Neural crest cell (in vitro differentiated cells): ENCODE measurements at regions not wholly inside any gene's neighbourhood (a gene's known extent, or its start where the extent isn't known, plus 50 kb on each side); places are given as distances from the start of the nearest gene placed in this dataset.

Source experiments
- DNase-seq: peaks from one replicate; pipeline ENCODE4 v3.0.0; 2021; ENCODE audit warnings: low read depth, mixed read lengths, low spot score
- H3K27ac Mint-ChIP-seq: one replicate; pipeline ENCODE4 v1.8.0; 2021; ENCODE audit warnings: mild to moderate bottlenecking, mixed read lengths; ENCODE audit not compliant: unreplicated experiment
- H3K27me3 Mint-ChIP-seq: 2 replicates; pipeline ENCODE4 v1.8.0; 2021; ENCODE audit warnings: low read depth, mild to moderate bottlenecking, mixed read lengths
- H3K36me3 Mint-ChIP-seq: 2 replicates; pipeline ENCODE4 v1.8.0; 2021; ENCODE audit warnings: low read depth, mild to moderate bottlenecking, mixed read lengths
- H3K4me1 Mint-ChIP-seq: 2 replicates; pipeline ENCODE4 v1.8.0; 2021; ENCODE audit warnings: mixed read lengths
- H3K4me3 Mint-ChIP-seq: one replicate; pipeline ENCODE4 v1.8.0; 2021; ENCODE audit warnings: mild to moderate bottlenecking, mixed read lengths
- H3K9me3 Mint-ChIP-seq: 2 replicates; pipeline ENCODE4 v1.8.0; 2021; ENCODE audit warnings: mixed read lengths
- TF ChIP-seq, protein P1 (sequence below): fragments of 200-600 bp; sonication (generic); conservative IDR thresholded peaks from 2 replicates; pipeline ENCODE4 v1.5.0; 2021; ENCODE audit warnings: antibody characterized with exemption, mild to moderate bottlenecking

DNA sequence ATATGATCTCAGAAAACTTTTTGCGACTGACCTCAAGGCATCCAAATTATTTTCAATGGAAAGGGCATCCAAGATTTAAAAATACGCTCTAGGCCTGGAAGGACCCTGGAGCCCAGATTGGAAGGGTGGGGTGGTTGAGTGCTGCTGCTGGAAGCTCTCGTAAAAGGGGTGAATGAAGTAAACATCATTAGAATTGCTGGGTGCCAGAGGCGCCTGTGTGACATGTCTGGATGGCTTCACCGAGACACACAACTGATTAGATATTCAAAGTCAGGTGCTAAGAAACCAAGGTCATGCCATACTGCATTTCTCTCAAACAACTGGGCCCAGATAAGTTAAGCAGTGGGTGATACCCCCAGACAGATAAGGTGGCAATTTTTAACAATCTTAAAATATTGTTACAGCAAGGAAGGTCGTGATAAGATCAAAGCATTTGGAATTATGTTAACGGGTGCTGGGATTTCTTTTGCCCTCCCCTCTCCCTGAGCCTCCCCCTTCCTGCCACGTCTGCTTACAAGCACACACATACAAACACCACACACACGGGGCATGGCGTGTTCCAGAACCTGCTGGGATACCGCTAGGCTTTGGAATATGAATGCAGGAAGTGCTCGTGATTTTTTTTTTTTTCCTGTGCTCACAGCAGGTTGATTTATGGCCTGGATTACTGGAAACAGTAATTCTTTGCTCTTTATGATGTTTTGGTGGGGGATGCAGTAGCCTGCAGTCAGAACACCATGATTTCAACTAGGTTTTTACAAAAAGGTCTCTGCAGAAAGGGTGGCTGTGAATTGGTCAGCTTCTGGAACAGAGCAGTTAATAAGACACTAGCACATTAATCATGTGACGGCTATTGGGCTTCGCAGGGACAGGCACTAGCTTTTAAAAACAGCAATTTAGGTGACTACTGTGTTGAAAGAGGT is 551.2 kb downstream of the QKI start:
- Mint-ChIP-seq H3K4me1 (peaks cover 50% of the 10 kb centered on the region), H3K36me3 (no peaks in the 10 kb centered on the region), H3K27me3 (no peaks in the 10 kb centered on the region), H3K9me3 (no peaks in the 10 kb centered on the region), H3K4me3 (no peak overlapping the region), H3K27ac (peak overlapping the region; percentile 37)
- DNase-seq: no peak
- TF ChIP-seq, protein P1, sequence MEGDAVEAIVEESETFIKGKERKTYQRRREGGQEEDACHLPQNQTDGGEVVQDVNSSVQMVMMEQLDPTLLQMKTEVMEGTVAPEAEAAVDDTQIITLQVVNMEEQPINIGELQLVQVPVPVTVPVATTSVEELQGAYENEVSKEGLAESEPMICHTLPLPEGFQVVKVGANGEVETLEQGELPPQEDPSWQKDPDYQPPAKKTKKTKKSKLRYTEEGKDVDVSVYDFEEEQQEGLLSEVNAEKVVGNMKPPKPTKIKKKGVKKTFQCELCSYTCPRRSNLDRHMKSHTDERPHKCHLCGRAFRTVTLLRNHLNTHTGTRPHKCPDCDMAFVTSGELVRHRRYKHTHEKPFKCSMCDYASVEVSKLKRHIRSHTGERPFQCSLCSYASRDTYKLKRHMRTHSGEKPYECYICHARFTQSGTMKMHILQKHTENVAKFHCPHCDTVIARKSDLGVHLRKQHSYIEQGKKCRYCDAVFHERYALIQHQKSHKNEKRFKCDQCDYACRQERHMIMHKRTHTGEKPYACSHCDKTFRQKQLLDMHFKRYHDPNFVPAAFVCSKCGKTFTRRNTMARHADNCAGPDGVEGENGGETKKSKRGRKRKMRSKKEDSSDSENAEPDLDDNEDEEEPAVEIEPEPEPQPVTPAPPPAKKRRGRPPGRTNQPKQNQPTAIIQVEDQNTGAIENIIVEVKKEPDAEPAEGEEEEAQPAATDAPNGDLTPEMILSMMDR: no peak

- Mint-ChIP-seq H3K27ac (no peak overlapping the region), H3K9me3 (no peaks in the 10 kb centered on the region), H3K36me3 (no peaks in the 10 kb centered on the region), H3K4me3 (no peak overlapping the region), H3K4me1 (peaks cover 56% of the 10 kb centered on the region), H3K27me3 (no peaks in the 10 kb centered on the region)
- no peak for DNase-seq
- TF ChIP-seq, protein P1: no peak
These were observed 550.3 kb downstream of the QKI start for GRCh38 chr6:163964789-163965188.

DNA sequence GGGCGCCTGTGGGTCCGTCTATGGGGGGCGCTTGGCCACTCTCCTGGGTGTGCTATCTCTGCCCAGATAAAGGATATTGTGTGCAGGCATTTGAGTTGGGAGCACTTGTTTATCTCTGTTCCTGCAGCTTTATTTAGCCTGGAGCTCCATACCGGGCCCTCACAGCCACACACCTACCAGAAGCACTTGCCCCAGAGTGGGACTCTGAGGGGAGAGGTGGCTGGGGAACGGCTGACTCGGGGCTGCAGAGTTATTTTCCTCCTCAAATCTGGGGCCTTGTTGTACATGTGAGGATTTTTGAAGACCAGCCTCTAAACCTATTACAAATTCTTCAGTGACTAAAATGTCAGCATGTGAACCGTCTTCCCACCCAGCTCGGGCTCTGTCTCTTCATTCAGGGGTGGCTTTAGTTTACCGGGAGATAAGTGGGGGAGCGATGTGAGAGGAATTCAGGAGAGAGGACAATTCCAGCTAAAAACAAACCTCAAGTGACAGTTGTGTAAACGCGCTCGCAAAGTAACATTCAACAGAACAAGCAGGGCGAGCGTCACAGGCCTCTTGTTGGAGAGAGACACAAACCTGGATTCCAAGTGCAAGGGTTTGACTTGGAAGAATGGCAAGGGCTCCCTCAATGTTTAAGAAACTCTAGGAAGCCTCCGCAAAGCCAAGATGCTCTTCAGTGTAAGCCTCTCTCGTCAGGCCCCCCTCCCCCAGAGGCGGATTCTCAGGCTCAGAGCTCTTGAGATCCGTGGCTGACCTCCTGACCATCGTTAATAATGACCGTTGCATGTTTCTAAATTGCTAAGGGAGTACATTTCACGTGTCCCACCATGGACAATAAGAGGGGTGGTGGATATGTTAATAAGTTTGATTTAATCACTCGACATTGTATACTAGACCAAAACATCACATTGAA is 548.9 kb downstream of the QKI start:
- DNase-seq: no peak
- Mint-ChIP-seq H3K36me3 (no peaks in the 10 kb centered on the region), H3K4me3 (no peak overlapping the region), H3K27me3 (no peaks in the 10 kb centered on the region), H3K4me1 (peaks cover 56% of the 10 kb centered on the region), H3K27ac (no peak overlapping the region), H3K9me3 (no peaks in the 10 kb centered on the region)
- TF ChIP-seq, protein P1: no peak

DNA sequence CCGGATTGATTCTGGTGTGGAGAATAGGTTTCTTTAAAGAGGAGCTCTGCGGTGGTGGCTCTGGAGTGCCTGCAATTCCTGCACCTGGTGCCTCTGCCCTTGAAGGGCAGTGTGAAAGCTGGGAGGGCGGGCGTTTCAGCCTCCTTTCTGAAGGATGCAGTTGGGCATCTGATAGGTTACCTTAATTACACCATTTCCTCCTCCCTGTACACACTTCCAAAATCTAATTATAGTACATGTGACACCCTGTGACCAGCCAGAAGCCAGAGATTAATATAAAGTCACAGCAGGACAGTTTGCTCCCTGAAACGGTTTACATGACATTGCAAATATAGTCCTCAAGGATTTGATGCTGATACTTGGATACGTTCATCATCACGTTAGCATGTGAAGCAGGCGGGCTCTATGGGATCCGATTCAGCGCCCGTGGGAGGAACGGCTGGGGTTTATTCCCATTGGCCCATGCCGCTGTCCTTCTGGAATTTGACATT is 548.2 kb downstream of the QKI start:
- DNase-seq: no peak
- no peak overlapping the region for H3K4me3 Mint-ChIP-seq
- H3K36me3 Mint-ChIP-seq: no peaks in the 10 kb centered on the region
- TF ChIP-seq, protein P1: no peak
- H3K27ac Mint-ChIP-seq: no peak overlapping the region
- H3K4me1 Mint-ChIP-seq: peaks cover 64% of the 10 kb centered on the region
- H3K9me3 Mint-ChIP-seq: no peaks in the 10 kb centered on the region
- H3K27me3 Mint-ChIP-seq: no peaks in the 10 kb centered on the region

DNA sequence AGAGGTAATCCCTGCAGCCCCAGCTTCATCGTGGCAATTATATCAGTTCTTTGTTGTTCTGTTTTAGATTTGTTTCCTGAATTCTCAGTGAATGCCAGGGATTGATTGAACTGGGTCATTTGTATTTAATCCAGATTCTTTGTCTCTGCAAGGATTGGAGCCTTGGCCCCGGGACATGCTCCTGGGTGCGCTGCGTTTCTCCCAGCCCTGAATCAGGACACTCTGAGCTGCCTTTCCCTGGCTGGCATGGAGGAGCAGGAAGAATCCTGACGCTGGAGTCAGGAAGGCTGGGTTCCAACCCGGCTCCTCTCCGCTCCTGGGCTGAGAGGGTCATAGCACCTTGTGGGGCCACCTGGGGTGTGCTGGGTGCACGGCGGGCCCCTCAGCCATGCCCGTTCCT is 545.6 kb downstream of the QKI start:
- H3K4me1 Mint-ChIP-seq: peaks cover 66% of the 10 kb centered on the region
- H3K27me3 Mint-ChIP-seq: no peaks in the 10 kb centered on the region
- TF ChIP-seq, protein P1: no peak
- no peak overlapping the region for H3K4me3 Mint-ChIP-seq
- H3K27ac Mint-ChIP-seq: peak overlapping the region; percentile 58
- no peaks in the 10 kb centered on the region for H3K36me3 Mint-ChIP-seq
- no peak for DNase-seq
- H3K9me3 Mint-ChIP-seq: peaks cover 7% of the 10 kb centered on the region
